IMR-90 (cell line): ENCODE measurements at regions not wholly inside any gene's neighbourhood (a gene's known extent, or its start where the extent isn't known, plus 50 kb on each side); places are given as distances from the start of the nearest gene placed in this dataset.

Source experiments
- ATAC-seq: fragments of 200-7000 bp; cut with Tn5 transposase; 2 replicates; pipeline ENCODE4 v1.9.1; 2020; ENCODE audit warnings: low read depth, mild to moderate bottlenecking, moderate library complexity
- BruUV-seq: library from RNA; stranded (reverse); fragments of 400-500 nt; replicated peaks from 2 replicates; lab custom pipeline; 2021; lab: Mats Ljungman, UMichigan
- CTCF ChIA-PET: fragments of 300-600 bp; formaldehyde crosslinking; extraction: SDS; loops from one replicate; lab custom pipeline; 2021; ENCODE audit warnings: antibody characterized with exemption; lab: Yijun Ruan, JAX
- POLR2A ChIA-PET: fragments of 300-600 bp; sonication (Branson Sonifier 250); formaldehyde crosslinking; loops from one replicate; lab custom pipeline; 2022; ENCODE audit warnings: antibody characterized with exemption; ENCODE audit not compliant: unreplicated experiment; lab: Charles Lee
- DNase-seq: peaks from one replicate; pipeline ENCODE4 v3.0.0; 2013
- H2AFZ ChIP-seq: replicated peaks from 2 replicates; pipeline ENCODE3; 2013; ENCODE audit warnings: low read length, mild to moderate bottlenecking; ENCODE audit not compliant: poor library complexity
- H2AK5ac ChIP-seq: 2 replicates; pipeline ENCODE4 v1.6.1; 2013; ENCODE audit warnings: low read depth, low read length, inconsistent platforms
- H2AK9ac ChIP-seq: replicated peaks from 2 replicates; pipeline ENCODE3; 2013; ENCODE audit warnings: mild to moderate bottlenecking, low read depth, low read length, moderate library complexity; ENCODE audit not compliant: poor library complexity
- H2BK120ac ChIP-seq: 2 replicates; pipeline ENCODE4 v1.6.1; 2013; ENCODE audit warnings: low read depth, low read length, inconsistent platforms
- H2BK15ac ChIP-seq: 3 replicates; pipeline ENCODE4 v1.6.1; 2013; ENCODE audit warnings: low read depth, low read length, inconsistent platforms
- H2BK20ac ChIP-seq: 2 replicates; pipeline ENCODE4 v1.6.1; 2013; ENCODE audit warnings: low read depth, mild to moderate bottlenecking, inconsistent platforms, low read length, moderate library complexity
- H2BK5ac ChIP-seq: 2 replicates; pipeline ENCODE4 v1.6.1; 2013; ENCODE audit warnings: mild to moderate bottlenecking, low read depth, low read length, inconsistent platforms; ENCODE audit not compliant: poor library complexity, severe bottlenecking
- H3K14ac ChIP-seq: replicated peaks from 2 replicates; pipeline ENCODE4 v1.6.1; 2013; ENCODE audit warnings: low read depth, low read length, inconsistent platforms
- H3K18ac ChIP-seq: 2 replicates; pipeline ENCODE4 v1.6.1; 2013; ENCODE audit warnings: low read depth, low read length, control low read depth
- H3K23ac ChIP-seq: 2 replicates; pipeline ENCODE4 v1.6.1; 2013; ENCODE audit warnings: low read depth, low read length, inconsistent platforms
- H3K27ac ChIP-seq: 2 replicates; pipeline ENCODE4 v1.5.1; 2013; ENCODE audit warnings: mild to moderate bottlenecking, control low read depth, low read length; ENCODE audit not compliant: insufficient read depth
- H3K27me3 ChIP-seq: 2 replicates; pipeline ENCODE4 v1.6.1; 2013; ENCODE audit warnings: low read length; ENCODE audit not compliant: control insufficient read depth, insufficient read depth
- H3K36me3 ChIP-seq: 2 replicates; pipeline ENCODE4 v1.6.1; 2013; ENCODE audit warnings: low read length, mixed read lengths; ENCODE audit not compliant: control insufficient read depth, insufficient read depth
- H3K4ac ChIP-seq: 2 replicates; pipeline ENCODE4 v1.6.1; 2013; ENCODE audit warnings: low read depth, low read length, inconsistent platforms
- H3K4me1 ChIP-seq: 2 replicates; pipeline ENCODE4 v1.6.1; 2013; ENCODE audit warnings: low read length, mixed read lengths; ENCODE audit not compliant: control insufficient read depth, insufficient read depth
- H3K4me2 ChIP-seq: 2 replicates; pipeline ENCODE4 v1.6.1; 2013; ENCODE audit warnings: low read depth, mild to moderate bottlenecking, control low read depth, low read length, moderate library complexity
- H3K4me3 ChIP-seq: 2 replicates; pipeline ENCODE4 v1.5.1; 2013; ENCODE audit warnings: low read depth, mild to moderate bottlenecking, control low read depth, low read length, moderate library complexity; ENCODE audit not compliant: insufficient read depth
- H3K56ac ChIP-seq: 2 replicates; pipeline ENCODE4 v1.6.1; 2013; ENCODE audit warnings: low read length, inconsistent platforms; ENCODE audit not compliant: insufficient read depth; ENCODE audit errors: extremely low read depth
- H3K79me1 ChIP-seq, 2 experiments: 2 replicates each; pipeline ENCODE4 v1.6.1; 2013; ENCODE audit warnings: low read length in 2 of 2, inconsistent platforms in 1 of 2, low read depth in 1 of 2
- H3K9ac ChIP-seq: 2 replicates; pipeline ENCODE4 v1.6.1; 2013; ENCODE audit warnings: low read depth, low read length, control low read depth
- H3K9me1 ChIP-seq: 2 replicates; pipeline ENCODE4 v1.6.1; 2013; ENCODE audit warnings: low read length, inconsistent platforms; ENCODE audit not compliant: insufficient read depth
- H3K9me3 ChIP-seq: 2 replicates; pipeline ENCODE4 v1.6.1; 2013; ENCODE audit warnings: low read length; ENCODE audit not compliant: control insufficient read depth, insufficient read depth
- H4K20me1 ChIP-seq: 2 replicates; pipeline ENCODE4 v1.6.1; 2013; ENCODE audit warnings: low read length, inconsistent platforms; ENCODE audit not compliant: insufficient read depth
- H4K5ac ChIP-seq: 2 replicates; pipeline ENCODE4 v1.6.1; 2013; ENCODE audit warnings: mild to moderate bottlenecking, low read depth, low read length, control low read depth
- H4K8ac ChIP-seq, 2 experiments: 2 replicates each; pipeline ENCODE4 v1.6.1; 2013; ENCODE audit warnings: low read depth in 2 of 2, low read length in 2 of 2, control low read depth in 1 of 2, inconsistent platforms in 1 of 2
- H4K91ac ChIP-seq: 2 replicates; pipeline ENCODE4 v1.6.1; 2013; ENCODE audit warnings: low read depth, low read length, inconsistent platforms; ENCODE audit not compliant: insufficient read depth
- BHLHE40 ChIP-seq: fragments of 150-350 bp; IDR thresholded peaks from 2 replicates; pipeline ENCODE4 v1.6.1; 2016; ENCODE audit warnings: mild to moderate bottlenecking, low read depth, low read length
- CEBPB ChIP-seq: IDR thresholded peaks from 2 replicates; pipeline ENCODE4 v1.6.1; 2012; ENCODE audit warnings: low read depth, low read length, improper control_type of control experiment
- CHD1 ChIP-seq: IDR thresholded peaks from 2 replicates; pipeline ENCODE4 v1.6.1; 2012; ENCODE audit warnings: low read depth, low read length, improper control_type of control experiment
- FOS ChIP-seq: fragments of 150-350 bp; IDR thresholded peaks from 2 replicates; pipeline ENCODE4 v1.6.1; 2016; ENCODE audit warnings: low read depth, low read length
- MAFK ChIP-seq: IDR thresholded peaks from 2 replicates; pipeline ENCODE4 v1.6.1; 2012; ENCODE audit warnings: low read depth, low read length, improper control_type of control experiment
- MAZ ChIP-seq: IDR thresholded peaks from 2 replicates; pipeline ENCODE4 v1.6.1; 2012; ENCODE audit warnings: low read depth, mild to moderate bottlenecking, low read length, improper control_type of control experiment, moderate library complexity, borderline replicate concordance
- MXI1 ChIP-seq: IDR thresholded peaks from 2 replicates; pipeline ENCODE4 v1.6.1; 2012; ENCODE audit warnings: low read depth, mild to moderate bottlenecking, low read length, moderate library complexity, borderline replicate concordance
- NFE2L2 ChIP-seq: fragments of 150-350 bp; IDR thresholded peaks from 2 replicates; pipeline ENCODE4 v1.6.1; 2016; ENCODE audit warnings: low read depth, mild to moderate bottlenecking, low read length
- POLR2A ChIP-seq: IDR thresholded peaks from 2 replicates; pipeline ENCODE4 v1.6.1; 2012; ENCODE audit warnings: mild to moderate bottlenecking, low read depth, low read length
- RAD21 ChIP-seq: IDR thresholded peaks from 2 replicates; pipeline ENCODE4 v1.6.1; 2012; ENCODE audit warnings: low read length, improper control_type of control experiment
- RCOR1 ChIP-seq: IDR thresholded peaks from 2 replicates; pipeline ENCODE4 v1.6.1; 2012; ENCODE audit warnings: mild to moderate bottlenecking, low read length, improper control_type of control experiment; ENCODE audit not compliant: insufficient replicate concordance
- RFX5 ChIP-seq: IDR thresholded peaks from 2 replicates; pipeline ENCODE4 v1.8.0; 2012; ENCODE audit warnings: low read depth, mild to moderate bottlenecking, low read length, moderate library complexity
- SMC3 ChIP-seq: fragments of 150-350 bp; IDR thresholded peaks from 2 replicates; pipeline ENCODE4 v1.6.1; 2016; ENCODE audit warnings: low read depth, mild to moderate bottlenecking, antibody characterized with exemption, low read length, moderate library complexity
- USF2 ChIP-seq: fragments of 150-350 bp; IDR thresholded peaks from 2 replicates; pipeline ENCODE4 v1.6.1; 2017; ENCODE audit warnings: mild to moderate bottlenecking, antibody characterized with exemption, low read length, low read depth
- WGBS, 2 experiments: methylation state at CpG; one replicate each; pipeline versions ENCODE4 v1.1.5 to v1.1.7; 2013; ENCODE audit warnings: missing lambda C conversion rate in 2 of 2; ENCODE audit not compliant: insufficient read length in 1 of 2; ENCODE audit errors: extremely low coverage in 2 of 2; 5-methylcytosine and 5-hydroxymethylcytosine counted together
- dilution Hi-C: fragments of 300-500 bp; cut with HindIII; formaldehyde crosslinking; loops from one replicate; pipeline ENCODE4 v1.14.3; 2018; ENCODE audit warnings: low sequenced_read_pairs; ENCODE audit not compliant: unreplicated experiment
- in situ Hi-C: fragments of 300-500 bp; cut with MboI; formaldehyde crosslinking; loops from 3 replicates; pipeline ENCODE4 v1.14.3; 2019; ENCODE audit warnings: low sequenced_read_pairs, inconsistent platforms, mixed read lengths
- intact Hi-C: fragments of 100-400 bp; cut with micrococcal nuclease; formaldehyde crosslinking; loops from 2 replicates; pipeline ENCODE4 v1.10.0; 2022
- TF ChIP-seq, protein P1 (sequence below): fragments of 150-350 bp; IDR thresholded peaks from 2 replicates; pipeline ENCODE4 v1.6.1; 2016; ENCODE audit warnings: low read depth, mild to moderate bottlenecking, low read length, moderate library complexity, borderline replicate concordance
- TF ChIP-seq, protein P2 (sequence below): conservative IDR thresholded peaks from 2 replicates; pipeline ENCODE4 v1.5.1; 2012; ENCODE audit warnings: mild to moderate bottlenecking, low read depth, low read length, improper control_type of control experiment

GRCh38 chr6:141790921-141791320 is 341.8 kb upstream of the GJE1 start:
- Histone ChIP-seq H3K9me1 (0 out of 2 replicates have a peak, but pooled peaks cover 2% of the 10 kb centered on the region), H2AFZ (no peak overlapping the region), H4K91ac (no peak overlapping the region), H3K14ac (no peak overlapping the region), H3K4me3 (no peak overlapping the region), H2BK20ac (no peak overlapping the region), H2BK15ac (no peak overlapping the region), H3K18ac (no peak overlapping the region), H3K4ac (no peak overlapping the region), H2BK120ac (no peak overlapping the region), H4K20me1 (no peaks in the 10 kb centered on the region), H4K8ac (no peak overlapping the region), H3K9ac (no peak overlapping the region), H2BK5ac (no peak overlapping the region), H2AK5ac (no peak overlapping the region), H3K79me1 (no peaks in the 10 kb centered on the region), H3K23ac (no peak overlapping the region), H3K4me2 (no peak overlapping the region), H3K27me3 (no peaks in the 10 kb centered on the region), H3K36me3 (no peaks in the 10 kb centered on the region), H2AK9ac (no peak overlapping the region), H3K56ac (no peak overlapping the region), H3K9me3 (no peaks in the 10 kb centered on the region), H4K5ac (no peak overlapping the region), H3K27ac (no peak overlapping the region), H3K4me1 (no peaks in the 10 kb centered on the region)
- ChIA-PET POLR2A (no interaction called here), CTCF (no interaction called here)
- DNase-seq: no peak
- no peak for ATAC-seq
- dilution Hi-C loops: no loop called here
- in situ Hi-C loops: no loop called here
- no TSS peak for BruUV-seq
- TF ChIP-seq MAZ: no peak
- no peak for TF ChIP-seq NFE2L2
- TF ChIP-seq RFX5: no peak
- TF ChIP-seq FOS: no peak
- TF ChIP-seq CEBPB: no peak
- TF ChIP-seq BHLHE40: no peak
- TF ChIP-seq, protein P1, sequence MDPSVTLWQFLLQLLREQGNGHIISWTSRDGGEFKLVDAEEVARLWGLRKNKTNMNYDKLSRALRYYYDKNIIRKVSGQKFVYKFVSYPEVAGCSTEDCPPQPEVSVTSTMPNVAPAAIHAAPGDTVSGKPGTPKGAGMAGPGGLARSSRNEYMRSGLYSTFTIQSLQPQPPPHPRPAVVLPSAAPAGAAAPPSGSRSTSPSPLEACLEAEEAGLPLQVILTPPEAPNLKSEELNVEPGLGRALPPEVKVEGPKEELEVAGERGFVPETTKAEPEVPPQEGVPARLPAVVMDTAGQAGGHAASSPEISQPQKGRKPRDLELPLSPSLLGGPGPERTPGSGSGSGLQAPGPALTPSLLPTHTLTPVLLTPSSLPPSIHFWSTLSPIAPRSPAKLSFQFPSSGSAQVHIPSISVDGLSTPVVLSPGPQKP: no peak
- TF ChIP-seq MAFK: no peak
- TF ChIP-seq, protein P2, sequence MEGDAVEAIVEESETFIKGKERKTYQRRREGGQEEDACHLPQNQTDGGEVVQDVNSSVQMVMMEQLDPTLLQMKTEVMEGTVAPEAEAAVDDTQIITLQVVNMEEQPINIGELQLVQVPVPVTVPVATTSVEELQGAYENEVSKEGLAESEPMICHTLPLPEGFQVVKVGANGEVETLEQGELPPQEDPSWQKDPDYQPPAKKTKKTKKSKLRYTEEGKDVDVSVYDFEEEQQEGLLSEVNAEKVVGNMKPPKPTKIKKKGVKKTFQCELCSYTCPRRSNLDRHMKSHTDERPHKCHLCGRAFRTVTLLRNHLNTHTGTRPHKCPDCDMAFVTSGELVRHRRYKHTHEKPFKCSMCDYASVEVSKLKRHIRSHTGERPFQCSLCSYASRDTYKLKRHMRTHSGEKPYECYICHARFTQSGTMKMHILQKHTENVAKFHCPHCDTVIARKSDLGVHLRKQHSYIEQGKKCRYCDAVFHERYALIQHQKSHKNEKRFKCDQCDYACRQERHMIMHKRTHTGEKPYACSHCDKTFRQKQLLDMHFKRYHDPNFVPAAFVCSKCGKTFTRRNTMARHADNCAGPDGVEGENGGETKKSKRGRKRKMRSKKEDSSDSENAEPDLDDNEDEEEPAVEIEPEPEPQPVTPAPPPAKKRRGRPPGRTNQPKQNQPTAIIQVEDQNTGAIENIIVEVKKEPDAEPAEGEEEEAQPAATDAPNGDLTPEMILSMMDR: no peak
- no peak for TF ChIP-seq SMC3
- no peak for TF ChIP-seq RAD21
- TF ChIP-seq CHD1: no peak
- TF ChIP-seq RCOR1: no peak
- TF ChIP-seq POLR2A: no peak
- TF ChIP-seq MXI1: no peak
- TF ChIP-seq USF2: no peak
- intact Hi-C loops: no loop called here
- WGBS, 2 experiments: no CpG with 5 or more reads among the region's 1 CpG
